Breast epithelium (tissue), 4 donors: ENCODE measurements at regions not wholly inside any gene's neighbourhood (a gene's known extent, or its start where the extent isn't known, plus 50 kb on each side); places are given as distances from the start of the nearest gene placed in this dataset.

ENCODE experiments used
- DNase-seq, 2 donors: peaks; one replicate each; pipeline ENCODE4 v3.0.0-alpha.2; 2019; ENCODE audit warnings: low spot score in 2 of 2
- H3K27ac ChIP-seq, 2 donors: fragments of 200-600 bp; sonication (generic) in 1 of 2; one replicate each; pipeline ENCODE4 v1.5.1; 2016 to 2019; ENCODE audit warnings: mild to moderate bottlenecking in 1 of 2
- H3K27me3 ChIP-seq, 2 donors: fragments of 200-600 bp; sonication (generic) in 1 of 2; one replicate each; pipeline versions ENCODE4 v1.5.1 to v1.6.0; 2017 to 2019; ENCODE audit warnings: control low read depth in 1 of 2, mild to moderate bottlenecking in 1 of 2
- H3K36me3 ChIP-seq: fragments of 200-600 bp; one replicate; pipeline ENCODE4 v1.5.1; 2019
- H3K4me1 ChIP-seq, 2 donors: fragments of 200-600 bp; sonication (generic); one replicate each; pipeline ENCODE4 v1.5.1; 2016 to 2019; ENCODE audit warnings: control low read depth in 1 of 2
- H3K4me3 ChIP-seq, 3 donors: fragments of 200-600 bp; sonication (generic); 1 replicate in 2 of 3; 2 replicates in 1 of 3; pipeline ENCODE4 v1.5.1; 2016 to 2019; ENCODE audit warnings: mild to moderate bottlenecking in 3 of 3, moderate library complexity in 2 of 3
- H3K9me3 ChIP-seq, 2 donors: fragments of 200-600 bp; sonication (generic) in 1 of 2; one replicate each; pipeline ENCODE4 v1.5.1; 2016 to 2019; ENCODE audit warnings: control low read depth in 1 of 2
- CTCF ChIP-seq, 3 donors: fragments of 450-650 bp; IDR thresholded peaks; one replicate each; pipeline ENCODE4 v1.5.1; 2016 to 2017; ENCODE audit warnings: antibody characterized with exemption in 3 of 3, mild to moderate bottlenecking in 3 of 3, moderate library complexity in 3 of 3
- POLR2A ChIP-seq: fragments of 450-650 bp; IDR thresholded peaks from one replicate; pipeline ENCODE4 v1.6.1; 2016; ENCODE audit warnings: antibody characterized with exemption, mild to moderate bottlenecking, moderate library complexity
- POLR2AphosphoS5 ChIP-seq, 3 donors: sonication (generic); formaldehyde crosslinking; IDR thresholded peaks; one replicate each; pipeline ENCODE4 v1.6.1; 2017; ENCODE audit warnings: antibody characterized with exemption in 3 of 3
- intact Hi-C: fragments of 100-400 bp; cut with DNase I; formaldehyde crosslinking; loops from one replicate; pipeline ENCODE4 v1.15.1; 2023; ENCODE audit warnings: low total_unique reads

DNA sequence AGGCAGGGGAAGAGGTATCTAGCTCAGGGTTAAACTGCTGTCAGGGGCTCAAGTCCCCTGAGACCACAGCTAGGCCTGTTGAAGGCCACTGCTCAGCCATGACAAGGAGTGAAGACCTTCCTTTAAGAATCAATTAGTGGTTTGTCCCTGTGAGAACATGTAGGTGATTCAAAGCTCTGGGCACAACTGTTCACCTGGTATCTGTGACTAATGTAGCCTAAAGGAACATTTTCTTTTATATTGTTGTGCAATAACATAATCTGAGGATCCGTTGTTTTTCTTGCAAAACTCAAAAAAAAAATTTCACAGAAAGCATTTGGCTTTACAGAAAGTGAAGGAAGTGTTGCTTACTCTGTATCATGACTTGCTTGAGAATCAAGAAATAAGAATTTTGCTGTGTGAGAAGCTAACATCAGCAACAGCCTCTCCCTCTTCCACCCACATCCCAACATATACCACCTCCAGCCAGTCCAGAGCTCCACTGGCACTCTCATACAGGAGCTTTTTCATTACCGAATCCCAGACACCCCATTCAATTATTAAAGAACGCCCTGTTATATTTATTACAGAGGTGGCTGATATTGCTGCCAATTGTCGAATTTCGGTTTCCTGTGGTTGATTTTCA, 807.0 kb downstream of the TLE4 start:
- H3K36me3 ChIP-seq: no peaks in the 10 kb centered on the region
- no peak overlapping the region for H3K4me3 ChIP-seq
- H3K9me3 ChIP-seq: no peaks in the 10 kb centered on the region
- peak overlapping the region in 1 of 2 donors; percentile 63 for H3K27ac ChIP-seq
- no peak for TF ChIP-seq CTCF (IDR thresholded peaks at IDR 0.05)
- no peak for TF ChIP-seq POLR2A
- TF ChIP-seq POLR2AphosphoS5 (IDR thresholded peaks at IDR 0.05): no peak
- no peaks in the 10 kb centered on the region for H3K27me3 ChIP-seq
- intact Hi-C loops: no loop called here
- no peak for DNase-seq
- H3K4me1 ChIP-seq: no peaks in the 10 kb centered on the region

DNA sequence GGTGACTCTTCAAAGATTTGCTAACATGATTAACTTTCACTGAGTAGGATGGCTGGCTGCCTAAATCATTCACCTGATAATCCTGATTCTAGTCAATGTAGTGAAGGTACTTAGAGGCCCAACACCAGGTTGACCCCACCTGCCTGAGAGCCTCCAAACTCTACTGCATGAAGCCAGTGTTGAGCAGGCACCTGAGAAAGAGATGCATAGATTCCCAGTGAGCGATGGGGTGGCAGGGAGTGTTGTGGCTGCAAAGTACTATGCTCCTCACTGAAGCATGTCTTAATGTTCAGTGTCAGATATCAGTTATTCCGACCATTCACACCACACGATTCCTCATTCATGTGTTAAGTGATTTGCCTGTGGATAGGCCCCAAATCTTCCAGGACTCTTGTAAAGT, 804.4 kb downstream of the TLE4 start:
- intact Hi-C loops: no loop called here
- no peak overlapping the region for H3K27ac ChIP-seq
- no peaks in the 10 kb centered on the region for H3K27me3 ChIP-seq
- H3K36me3 ChIP-seq: no peaks in the 10 kb centered on the region
- H3K9me3 ChIP-seq: no peaks in the 10 kb centered on the region
- TF ChIP-seq CTCF (IDR thresholded peaks at IDR 0.05): no peak
- no peak for TF ChIP-seq POLR2A
- TF ChIP-seq POLR2AphosphoS5 (IDR thresholded peaks at IDR 0.05): no peak
- no peak overlapping the region for H3K4me3 ChIP-seq
- H3K4me1 ChIP-seq: no peaks in the 10 kb centered on the region
- DNase-seq: no peak

GRCh38 chr9:80375477-80375876, 803.7 kb downstream of the TLE4 start:
- Histone ChIP-seq H3K9me3 (no peaks in the 10 kb centered on the region), H3K36me3 (no peaks in the 10 kb centered on the region), H3K4me1 (no peaks in the 10 kb centered on the region), H3K27ac (no peak overlapping the region), H3K4me3 (no peak overlapping the region), H3K27me3 (no peaks in the 10 kb centered on the region)
- no peak for TF ChIP-seq POLR2A
- no peak for TF ChIP-seq CTCF (IDR thresholded peaks at IDR 0.05)
- no peak for TF ChIP-seq POLR2AphosphoS5 (IDR thresholded peaks at IDR 0.05)
- intact Hi-C loops: no loop called here
- no peak for DNase-seq

DNA sequence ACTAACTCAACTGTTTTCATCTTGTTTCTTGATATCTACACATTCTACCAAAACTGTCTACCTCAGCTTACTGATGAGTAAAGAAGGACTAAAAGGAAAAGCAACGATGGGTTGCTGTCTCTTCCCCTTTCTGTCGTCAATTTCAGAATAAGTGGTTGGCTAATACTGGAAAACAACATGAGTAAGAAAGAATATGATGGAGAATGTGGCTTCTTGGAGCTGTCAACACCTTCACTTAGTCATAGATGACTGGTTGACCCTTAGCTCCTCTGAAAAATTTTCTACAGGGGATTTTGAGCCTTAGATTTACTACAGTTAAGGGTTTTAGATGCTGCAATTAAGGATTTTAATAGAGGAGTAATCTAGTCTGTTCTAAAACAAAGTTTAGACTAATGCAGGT, 797.9 kb downstream of the TLE4 start:
- intact Hi-C loops: no loop called here
- DNase-seq: no peak
- H3K4me3 ChIP-seq: no peak overlapping the region
- H3K9me3 ChIP-seq: no peaks in the 10 kb centered on the region
- H3K27me3 ChIP-seq: no peaks in the 10 kb centered on the region
- H3K4me1 ChIP-seq: no peaks in the 10 kb centered on the region
- H3K36me3 ChIP-seq: no peaks in the 10 kb centered on the region
- no peak for TF ChIP-seq CTCF (IDR thresholded peaks at IDR 0.05)
- TF ChIP-seq POLR2A: no peak
- no peak for TF ChIP-seq POLR2AphosphoS5 (IDR thresholded peaks at IDR 0.05)
- H3K27ac ChIP-seq: no peak overlapping the region

DNA sequence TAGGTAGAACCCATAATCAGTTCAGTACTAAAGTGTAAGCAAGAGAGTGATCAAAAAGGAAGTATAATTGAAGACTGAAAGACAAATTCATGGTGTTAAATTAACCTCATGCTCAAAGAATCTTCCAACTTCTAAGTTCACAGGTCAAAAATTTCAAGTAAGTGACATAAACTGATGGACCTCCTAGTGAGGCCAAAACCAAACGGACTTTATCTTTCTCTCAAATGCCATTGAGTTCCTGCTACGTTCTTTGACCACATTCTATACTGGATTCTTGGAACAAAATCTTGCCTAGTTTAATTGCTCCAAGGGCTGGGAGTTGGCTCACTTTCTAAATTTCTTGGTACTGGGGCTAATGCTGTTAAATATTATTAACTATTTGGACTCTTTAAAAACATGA, 794.9 kb downstream of the TLE4 start:
- H3K27me3 ChIP-seq: no peaks in the 10 kb centered on the region
- H3K9me3 ChIP-seq: no peaks in the 10 kb centered on the region
- intact Hi-C loops: no loop called here
- H3K4me3 ChIP-seq: no peak overlapping the region
- H3K36me3 ChIP-seq: no peaks in the 10 kb centered on the region
- TF ChIP-seq POLR2A (no peak), POLR2AphosphoS5 (IDR thresholded peaks at IDR 0.05) (no peak), CTCF (IDR thresholded peaks at IDR 0.05) (no peak)
- H3K27ac ChIP-seq: no peak overlapping the region
- no peaks in the 10 kb centered on the region for H3K4me1 ChIP-seq
- no peak for DNase-seq
